Activated naive CD4-positive, alpha-beta T cell treated with anti-CD3 and anti-CD28 coated beads, Interleukin-2, amount 50 U/mL, for 72 hours (primary cell): ENCODE measurements at regions not wholly inside any gene's neighbourhood (a gene's known extent, or its start where the extent isn't known, plus 50 kb on each side); places are given as distances from the start of the nearest gene placed in this dataset.

ENCODE experiments used
- ATAC-seq, 2 donors: fragments of 150-1000 bp; cut with Tn5 transposase; 2 replicates each; pipeline ENCODE4 v1.10.0; 2021; ENCODE audit warnings: mild to moderate bottlenecking in 2 of 2, moderate library complexity in 2 of 2
- DNase-seq, 2 donors: peaks; one replicate each; pipeline ENCODE4 v3.0.0; 2021 to 2022; ENCODE audit warnings: low spot score in 2 of 2
- H3K27ac Mint-ChIP-seq, 2 donors: one replicate each; pipeline ENCODE4 v1.8.0; 2022; ENCODE audit warnings: mild to moderate bottlenecking in 2 of 2, mixed read lengths in 2 of 2
- H3K36me3 Mint-ChIP-seq, 2 donors: one replicate each; pipeline ENCODE4 v1.8.0; 2022; ENCODE audit warnings: mixed read lengths in 2 of 2
- H3K9me3 Mint-ChIP-seq, 2 donors: one replicate each; pipeline ENCODE4 v1.8.0; 2022; ENCODE audit warnings: mixed read lengths in 2 of 2

DNA sequence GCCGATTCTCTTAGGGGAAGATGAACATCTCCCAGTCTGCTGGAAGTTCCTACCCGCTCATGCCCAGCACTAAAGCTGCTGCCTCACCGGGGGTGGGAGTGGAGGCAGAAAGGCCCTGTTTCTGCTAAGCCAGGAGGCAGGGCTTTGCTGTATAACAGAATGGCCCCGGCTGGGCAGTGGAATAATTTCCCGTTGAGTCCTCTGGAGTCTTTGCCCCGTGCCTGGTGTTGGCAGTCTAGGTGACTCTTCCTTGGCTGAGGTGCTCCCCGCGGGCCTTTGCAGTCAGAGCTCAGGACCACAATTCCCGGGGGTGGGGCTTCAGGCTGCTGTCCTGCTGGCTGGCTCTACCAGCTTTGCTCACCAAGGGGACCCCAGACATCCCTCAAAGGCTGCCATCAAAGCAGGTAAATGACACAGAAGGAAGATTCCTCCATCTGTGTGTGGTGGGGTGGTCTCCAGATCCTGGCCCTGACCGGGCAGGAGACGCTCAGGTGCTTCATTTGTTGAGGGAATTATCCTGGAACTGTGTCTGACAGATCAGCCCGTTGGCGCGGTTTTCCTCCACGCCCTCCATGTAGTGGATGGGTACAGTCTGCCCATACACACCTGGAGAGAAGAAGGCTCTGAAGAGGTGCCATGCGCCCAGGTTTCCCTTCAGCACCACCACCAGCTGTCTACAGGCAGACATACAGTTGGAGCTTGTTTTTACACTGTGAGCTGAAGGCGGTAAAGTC is 209.9 kb downstream of the TEX29 start:
- ATAC-seq (no peak), DNase-seq (no peak)
- Mint-ChIP-seq H3K36me3 (no peaks in the 10 kb centered on the region), H3K9me3 (no peaks in the 10 kb centered on the region), H3K27ac (no peak overlapping the region)

GRCh38 chr13:111531505-111531904 is 211.1 kb downstream of the TEX29 start:
- Mint-ChIP-seq H3K27ac (no peak overlapping the region), H3K36me3 (no peaks in the 10 kb centered on the region), H3K9me3 (no peaks in the 10 kb centered on the region)
- ATAC-seq (no peak), DNase-seq (no peak)

DNA sequence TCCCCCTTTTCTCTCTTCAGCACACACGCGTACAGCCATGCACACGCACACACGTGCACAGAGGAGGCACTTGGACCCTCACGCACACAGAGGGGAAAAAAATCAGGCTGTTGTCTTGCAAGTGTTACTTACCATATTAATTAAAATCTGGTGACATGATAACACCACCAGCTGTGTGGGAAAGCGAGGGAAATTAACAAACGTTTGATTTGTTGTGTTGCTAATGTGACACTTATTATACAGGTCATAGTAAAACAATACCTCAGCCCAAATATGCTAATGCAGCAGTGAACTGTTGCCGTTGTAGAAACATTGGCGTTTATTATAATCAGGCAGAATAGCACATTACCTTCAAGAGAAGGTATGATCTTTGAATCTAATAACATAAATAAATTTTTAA is 211.7 kb downstream of the TEX29 start:
- ATAC-seq (no peak), DNase-seq (no peak)
- H3K9me3 Mint-ChIP-seq = no peaks in the 10 kb centered on the region
- no peak overlapping the region for H3K27ac Mint-ChIP-seq
- no peaks in the 10 kb centered on the region for H3K36me3 Mint-ChIP-seq

DNA sequence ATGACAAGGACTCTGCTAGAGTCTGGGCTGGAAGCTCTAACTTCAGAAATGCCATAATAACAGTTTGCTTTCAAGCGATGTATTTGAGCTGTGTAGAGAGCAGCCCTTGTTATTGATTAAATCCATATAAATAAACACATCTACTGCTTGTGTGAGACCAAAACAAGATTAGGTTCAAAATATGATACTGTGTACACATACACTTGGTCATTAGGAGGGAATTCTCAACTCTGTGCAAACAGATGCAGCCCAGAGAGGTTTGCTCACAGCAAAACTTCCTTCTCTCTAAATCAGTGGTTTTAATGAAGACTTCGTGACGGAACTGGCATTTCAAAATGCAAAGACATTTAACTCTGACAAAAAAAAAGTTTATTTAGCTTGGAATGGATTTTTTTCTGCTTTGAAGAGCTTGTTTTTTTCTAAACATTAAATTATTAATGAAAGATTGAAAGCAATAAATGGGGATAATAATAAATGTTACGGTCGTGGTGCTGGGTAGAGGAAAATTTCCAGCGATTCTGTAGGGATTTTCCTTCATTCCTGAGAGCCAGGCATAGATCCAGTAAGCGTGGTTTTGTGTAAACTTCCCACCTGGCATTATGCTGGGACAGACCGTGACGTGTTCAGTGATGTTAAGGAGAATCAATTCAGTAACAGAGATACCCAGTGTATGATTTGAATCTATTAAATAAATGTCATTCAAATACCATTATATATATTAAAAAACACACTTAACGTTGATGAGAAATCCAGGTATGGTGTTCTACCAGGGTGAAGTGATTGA is 213.7 kb downstream of the TEX29 start:
- no peaks in the 10 kb centered on the region for H3K36me3 Mint-ChIP-seq
- no peak overlapping the region for H3K27ac Mint-ChIP-seq
- DNase-seq = no peak
- no peak for ATAC-seq
- H3K9me3 Mint-ChIP-seq = no peaks in the 10 kb centered on the region

DNA sequence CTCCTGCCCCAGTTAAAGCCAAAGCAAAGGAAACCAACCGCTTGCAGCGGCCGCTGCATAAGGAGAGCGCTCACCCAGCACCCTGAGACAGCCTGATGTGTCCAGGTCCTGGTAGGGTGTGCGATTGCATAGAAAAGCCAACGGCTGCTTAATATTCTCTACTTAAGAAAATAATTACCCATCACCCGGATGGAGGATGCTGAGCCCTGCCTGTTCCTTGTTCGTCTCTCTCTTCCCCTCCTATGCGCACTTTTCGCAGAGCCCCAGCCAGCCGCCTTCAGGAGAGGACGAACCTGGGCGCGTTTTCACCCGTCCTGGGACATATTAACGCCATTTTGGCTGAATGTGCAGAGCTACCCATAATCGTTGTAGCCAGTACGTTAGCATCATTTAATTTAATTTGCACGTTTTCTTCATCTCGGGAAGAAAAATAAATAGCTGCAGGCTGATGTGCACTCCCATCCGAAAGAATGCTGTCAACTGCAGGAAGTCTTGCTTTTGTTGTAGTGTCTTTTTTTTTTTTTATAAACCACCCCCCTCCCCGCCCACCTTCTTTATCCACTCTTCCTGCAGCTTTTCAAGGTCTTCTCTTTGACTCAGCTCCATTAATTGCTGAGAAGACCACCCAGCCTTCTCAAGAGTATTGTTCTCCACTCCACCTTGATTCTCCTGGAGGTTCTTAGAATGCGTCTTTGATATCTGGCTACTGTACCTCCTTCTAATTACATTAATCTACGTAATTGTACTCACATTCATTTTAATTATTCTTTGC is 214.5 kb downstream of the TEX29 start:
- Mint-ChIP-seq H3K9me3 (no peaks in the 10 kb centered on the region), H3K36me3 (no peaks in the 10 kb centered on the region), H3K27ac (no peak overlapping the region)
- DNase-seq (no peak), ATAC-seq (no peak)

GRCh38 chr13:111535523-111535811 is 215.0 kb downstream of the TEX29 start:
- no peaks in the 10 kb centered on the region for H3K36me3 Mint-ChIP-seq
- DNase-seq = no peak
- ATAC-seq = no peak
- H3K9me3 Mint-ChIP-seq = no peaks in the 10 kb centered on the region
- H3K27ac Mint-ChIP-seq = no peak overlapping the region

- no peaks in the 10 kb centered on the region for H3K9me3 Mint-ChIP-seq
- no peak for DNase-seq
- H3K27ac Mint-ChIP-seq = no peak overlapping the region
- no peak for ATAC-seq
- H3K36me3 Mint-ChIP-seq = no peaks in the 10 kb centered on the region
Measured at GRCh38 chr13:111536075-111536642, 215.7 kb downstream of the TEX29 start.

DNA sequence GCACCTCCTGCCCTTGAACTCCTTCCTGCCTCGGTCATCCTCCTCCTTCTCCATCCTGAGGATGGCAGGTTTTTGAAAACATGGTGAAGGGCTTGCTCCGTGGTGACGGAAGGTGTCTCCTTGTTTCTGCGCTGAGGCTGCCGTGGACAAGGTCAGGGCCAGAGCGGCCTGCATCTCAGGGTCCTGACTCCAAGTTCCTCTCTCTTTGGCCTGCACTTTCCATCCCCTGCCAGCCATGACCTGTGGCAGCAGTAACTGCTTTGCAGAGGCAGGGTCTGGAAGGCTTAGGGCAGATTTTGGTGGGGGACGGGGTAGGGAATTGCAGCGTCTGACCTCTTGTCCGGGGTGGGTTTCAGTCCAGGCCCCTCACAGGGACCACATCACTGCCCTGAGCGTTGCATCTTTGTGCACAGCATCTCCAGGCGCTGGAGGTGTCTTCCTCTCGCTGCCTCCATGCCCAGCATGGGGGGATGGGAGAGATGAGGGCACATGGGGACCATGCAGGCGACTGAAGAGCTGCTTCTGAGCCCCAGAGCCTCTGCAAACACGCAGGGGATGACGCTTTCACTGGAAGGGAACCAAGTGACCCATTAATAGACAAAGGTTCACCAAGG is 216.8 kb downstream of the TEX29 start:
- H3K9me3 Mint-ChIP-seq = no peaks in the 10 kb centered on the region
- DNase-seq (no peak), ATAC-seq (no peak)
- H3K27ac Mint-ChIP-seq = no peak overlapping the region
- H3K36me3 Mint-ChIP-seq = no peaks in the 10 kb centered on the region

- ATAC-seq (no peak), DNase-seq (no peak)
- Mint-ChIP-seq H3K9me3 (no peaks in the 10 kb centered on the region), H3K27ac (no peak overlapping the region), H3K36me3 (no peaks in the 10 kb centered on the region)
Measured at GRCh38 chr13:111537843-111538499, 217.5 kb downstream of the TEX29 start.

DNA sequence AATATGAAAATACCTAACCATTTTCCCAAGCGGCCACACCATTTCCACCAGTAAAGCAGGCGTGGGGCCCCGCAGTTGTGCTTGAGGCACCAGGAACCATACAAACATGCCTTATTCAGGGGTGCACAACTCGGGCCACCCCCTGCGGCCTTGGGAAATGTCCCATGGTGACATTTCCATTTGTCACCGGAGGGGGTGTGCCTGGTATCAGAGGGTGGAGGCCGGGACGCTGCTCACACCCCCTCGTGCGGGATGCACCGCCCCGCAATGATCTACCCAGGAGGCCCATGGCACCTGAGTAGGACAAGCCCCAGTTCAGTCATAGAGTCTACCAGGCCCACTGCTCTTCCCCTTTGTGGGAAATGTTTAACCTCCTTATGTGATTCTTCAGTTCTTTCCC is 218.8 kb downstream of the TEX29 start:
- H3K36me3 Mint-ChIP-seq = no peaks in the 10 kb centered on the region
- no peak for DNase-seq
- ATAC-seq = no peak
- no peak overlapping the region for H3K27ac Mint-ChIP-seq
- peaks cover 0 to 3% of the 10 kb centered on the region in 2 donors for H3K9me3 Mint-ChIP-seq

- Mint-ChIP-seq H3K27ac (no peak overlapping the region), H3K9me3 (peaks cover 0 to 6% of the 10 kb centered on the region in 2 donors), H3K36me3 (no peaks in the 10 kb centered on the region)
- no peak for DNase-seq
- no peak for ATAC-seq
Measured at GRCh38 chr13:111539791-111540446, 219.5 kb downstream of the TEX29 start.

DNA sequence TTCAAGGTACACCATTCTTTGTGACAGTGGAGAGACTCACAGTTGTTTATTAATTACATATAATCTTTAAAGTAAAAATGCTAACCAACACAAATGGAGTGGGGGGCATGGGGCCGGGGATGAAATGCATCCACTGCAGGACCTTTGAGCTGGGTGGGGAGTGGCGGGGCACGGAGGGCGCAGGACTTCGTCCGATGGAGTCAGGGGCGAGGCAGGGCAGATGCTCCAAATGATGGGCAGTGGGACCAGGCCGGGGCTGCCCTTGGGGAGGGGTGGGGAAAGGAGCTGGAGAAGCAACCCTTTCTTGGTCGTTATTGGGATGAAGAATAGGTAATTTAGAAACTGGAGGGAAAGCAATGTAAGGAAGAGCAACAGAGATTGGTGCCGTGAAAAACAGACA is 220.0 kb downstream of the TEX29 start:
- H3K9me3 Mint-ChIP-seq = peaks cover 0 to 6% of the 10 kb centered on the region in 2 donors
- no peak overlapping the region for H3K27ac Mint-ChIP-seq
- no peak for ATAC-seq

GRCh38 chr13:111541345-111541744 is 220.9 kb downstream of the TEX29 start:
- no peak for DNase-seq
- no peak for ATAC-seq
- Mint-ChIP-seq H3K36me3 (no peaks in the 10 kb centered on the region), H3K27ac (no peak overlapping the region), H3K9me3 (peaks cover 0 to 10% of the 10 kb centered on the region in 2 donors)

More for the DNA sequence above, 220.0 kb downstream of the TEX29 start:
- no peak for DNase-seq
- no peaks in the 10 kb centered on the region for H3K36me3 Mint-ChIP-seq

DNA sequence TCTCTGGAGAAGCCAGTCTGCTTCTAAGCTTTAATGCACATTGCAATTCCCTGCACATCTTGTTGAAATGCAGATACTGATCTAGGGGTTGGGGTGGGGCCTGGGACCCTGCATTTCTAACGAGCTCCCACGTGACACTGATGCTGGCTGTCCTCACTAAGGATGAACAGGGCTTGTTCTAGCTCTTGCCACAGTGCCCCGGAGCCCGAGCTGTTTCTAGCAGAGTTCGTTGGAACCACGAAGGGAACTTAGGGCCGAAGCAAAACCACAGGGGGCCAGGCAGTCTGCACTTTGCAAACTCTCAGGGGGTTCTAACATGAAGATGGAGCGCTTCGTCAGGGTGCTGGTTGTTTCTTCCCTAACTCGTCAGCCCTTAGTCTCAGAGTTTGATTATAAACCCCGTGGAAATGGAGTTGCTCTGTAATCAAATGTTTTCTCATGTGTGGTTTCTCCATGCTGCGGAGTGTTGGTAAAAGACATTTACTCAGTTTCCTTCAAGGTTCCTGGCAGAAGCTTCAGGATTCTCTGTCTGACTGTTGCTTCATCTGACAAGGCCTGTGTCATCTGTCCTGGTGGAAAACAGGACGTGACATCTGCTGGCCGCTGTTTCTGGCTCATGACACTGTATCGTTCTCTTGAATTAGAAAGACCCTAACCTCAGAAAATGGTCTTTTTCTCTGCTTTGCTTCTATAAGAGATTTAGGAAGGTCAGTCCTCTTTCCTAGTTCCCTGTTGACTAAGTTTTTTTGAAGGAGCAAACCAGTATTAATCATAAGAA is 221.5 kb downstream of the TEX29 start:
- DNase-seq (no peak), ATAC-seq (no peak)
- Mint-ChIP-seq H3K27ac (no peak overlapping the region), H3K36me3 (no peaks in the 10 kb centered on the region), H3K9me3 (peaks cover 0 to 10% of the 10 kb centered on the region in 2 donors)
